ENCODE measurements at regions not wholly inside any gene's neighbourhood (a gene's known extent, or its start where the extent isn't known, plus 50 kb on each side); places are given as distances from the start of the nearest gene placed in this dataset.

DNA sequence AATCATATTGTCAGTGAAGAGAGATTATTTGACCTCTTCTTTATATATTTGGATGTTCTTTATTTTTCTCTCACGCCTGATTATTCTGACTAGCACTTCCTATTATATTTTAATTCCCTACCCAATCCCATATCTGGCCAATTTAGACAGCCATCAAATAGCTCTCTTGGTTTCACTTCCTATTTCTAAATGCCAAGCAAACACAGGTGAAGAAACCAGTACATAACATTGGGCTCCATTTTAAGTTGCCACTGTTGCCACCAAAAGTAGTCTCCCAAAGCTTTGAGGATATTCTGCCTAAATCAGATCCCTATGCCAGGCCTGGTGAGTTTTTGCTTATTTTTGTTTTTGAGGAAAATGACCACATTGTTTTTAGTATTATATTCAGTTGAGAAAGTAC is 547.0 kb downstream of the MBD2 start:
- DNase-seq (ENCODE audit: extremely low read depth, low read depth), result no peak

DNA sequence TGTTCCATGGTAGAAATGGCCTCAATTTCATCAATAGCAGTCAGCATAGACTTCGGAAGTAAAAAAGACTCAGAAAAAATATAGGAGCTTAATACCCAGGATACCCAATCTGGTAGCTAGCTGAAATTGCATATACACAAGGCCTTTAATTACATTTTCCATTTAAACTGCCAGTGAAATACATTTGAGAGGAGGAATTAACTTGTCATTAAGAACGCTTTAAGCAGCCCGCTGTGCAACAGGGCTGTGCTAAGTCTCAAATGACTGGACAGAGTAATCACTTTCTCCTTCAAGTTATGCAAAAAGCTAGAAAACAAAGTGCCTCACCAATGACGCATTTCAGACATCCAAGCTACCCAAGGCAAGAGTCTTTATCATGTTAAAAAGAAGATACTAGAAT is 558.8 kb downstream of the MBD2 start:
- DNase-seq (ENCODE audit: extremely low read depth, low read depth), result no peak

DNA sequence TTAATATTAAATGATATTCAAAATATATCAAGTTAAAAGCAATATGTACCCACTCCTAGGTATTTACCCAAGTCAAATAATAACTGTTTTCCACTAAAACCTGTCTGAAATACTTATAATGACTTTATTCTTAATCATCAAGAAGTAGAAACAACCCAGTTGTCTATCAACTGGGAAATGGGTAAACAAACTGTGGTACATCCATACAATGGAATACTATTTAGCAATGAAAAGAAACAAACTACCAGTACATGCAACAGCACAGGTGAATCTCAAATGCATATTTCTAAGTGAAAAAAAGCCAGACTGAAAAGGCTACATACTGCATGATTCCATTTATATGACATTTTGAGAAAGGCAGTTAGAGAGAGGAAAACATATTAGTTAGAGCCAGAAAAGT is 559.9 kb downstream of the MBD2 start:
- DNase-seq (ENCODE audit: extremely low read depth, low read depth), result no peak

DNA sequence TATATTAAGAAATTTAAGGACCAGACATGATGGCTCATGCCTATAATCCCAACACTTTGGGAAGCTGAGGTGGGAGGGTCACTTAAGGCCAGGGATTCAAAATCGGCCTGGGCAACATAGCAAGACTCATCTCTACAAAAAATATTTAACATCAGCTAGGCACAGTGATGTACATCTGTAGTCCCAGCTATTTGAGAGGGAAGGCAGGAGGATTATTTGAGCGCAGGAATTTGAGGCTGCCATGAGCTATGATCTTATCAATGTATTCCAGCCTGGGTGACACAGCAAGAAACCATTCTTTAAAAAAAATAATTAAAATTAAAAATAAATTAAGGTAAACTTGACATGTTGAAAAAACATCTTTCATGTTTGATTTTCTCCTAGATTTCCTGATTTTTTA is 564.2 kb downstream of the MBD2 start:
- DNase-seq (ENCODE audit: extremely low read depth, low read depth), result no peak

DNA sequence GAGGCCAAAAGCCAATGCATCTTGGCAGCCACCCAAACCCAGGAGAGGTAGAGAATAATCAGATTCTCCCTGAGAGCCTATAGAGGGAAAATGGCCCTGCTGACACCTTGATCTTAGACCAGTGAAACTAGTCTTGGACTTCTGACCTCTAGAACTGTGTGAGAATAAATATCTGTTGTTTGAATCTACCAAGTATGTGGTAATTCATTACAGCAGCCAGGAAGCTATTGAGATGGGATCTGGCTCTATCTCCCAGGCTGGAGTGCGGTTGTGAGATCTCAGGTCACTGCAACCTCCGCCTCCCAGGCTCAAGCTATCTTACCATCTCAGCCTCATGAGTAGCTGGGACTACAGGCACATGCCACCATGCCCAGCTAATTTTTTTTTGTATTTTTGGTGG is 567.2 kb downstream of the MBD2 start:
- DNase-seq (ENCODE audit: extremely low read depth, low read depth), result no peak

DNA sequence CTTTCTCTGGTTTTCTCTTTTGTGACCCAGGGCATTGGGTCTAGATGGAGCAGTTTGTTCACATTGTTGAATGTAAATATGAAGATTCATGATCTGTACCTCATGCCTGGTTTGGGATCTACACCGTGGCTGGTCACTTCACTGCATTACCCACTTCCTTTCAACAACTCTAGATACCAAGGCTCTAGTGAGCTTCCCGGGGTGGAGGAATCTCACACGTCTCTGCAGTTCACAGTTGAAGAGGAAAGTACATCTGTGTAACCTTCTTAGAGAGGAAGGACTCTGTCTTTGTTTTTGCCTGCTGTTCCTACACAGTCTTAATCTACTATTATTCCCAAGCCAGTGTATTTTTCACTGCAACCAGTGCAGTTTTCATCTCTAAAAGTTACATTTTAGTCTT is 574.8 kb downstream of the MBD2 start:
- DNase-seq (ENCODE audit: extremely low read depth, low read depth), result no peak

DNA sequence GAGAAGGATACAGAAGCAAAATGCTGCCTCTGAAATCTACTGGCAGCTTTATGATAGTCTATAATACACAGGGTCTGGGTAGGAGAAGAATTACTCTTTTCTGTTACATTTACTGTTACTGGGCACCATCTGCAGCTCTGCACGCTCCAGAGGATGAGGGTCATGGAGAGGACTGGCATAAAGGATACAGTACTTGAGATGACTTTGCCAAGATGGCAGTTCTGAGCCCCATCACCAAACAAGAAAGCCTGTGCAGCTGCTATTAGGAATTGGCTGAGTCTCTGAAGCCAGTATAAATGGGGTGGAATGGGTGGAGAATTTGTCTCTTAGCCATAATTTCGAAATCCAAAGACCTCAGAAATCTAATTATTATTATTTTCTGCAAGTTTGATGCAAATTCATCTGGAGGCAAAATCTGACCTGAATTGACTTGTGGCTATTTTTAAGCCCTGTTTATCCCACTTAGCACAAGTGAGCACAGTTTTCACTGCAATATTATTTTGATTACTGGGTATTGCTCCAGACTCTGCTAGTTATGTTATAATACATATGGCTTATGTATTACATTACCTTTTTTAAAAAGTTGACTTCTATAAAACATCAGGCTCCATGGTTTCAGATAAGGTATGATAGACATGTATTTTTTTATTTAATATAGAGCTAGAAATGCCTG is 579.5 kb downstream of the MBD2 start:
- DNase-seq (ENCODE audit: extremely low read depth, low read depth), result no peak

DNA sequence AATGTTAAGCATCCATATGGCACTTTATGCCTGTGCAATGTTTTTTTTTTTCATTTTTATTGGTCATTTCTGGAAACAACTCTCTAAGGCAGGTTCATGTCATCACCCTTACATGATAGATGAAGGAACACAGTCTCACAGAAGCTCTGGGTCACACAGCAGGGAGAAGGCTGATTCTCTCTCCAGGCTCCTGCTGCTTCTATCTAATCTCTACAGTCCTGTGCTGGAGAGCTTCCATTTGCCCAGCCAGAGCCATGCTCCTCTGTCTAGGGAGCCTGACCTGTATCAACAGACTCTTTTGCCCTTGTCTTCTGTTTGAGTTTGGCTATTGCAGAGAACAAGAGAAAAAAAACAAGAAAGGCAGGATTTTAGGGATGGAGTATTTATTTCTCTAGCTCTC is 584.8 kb downstream of the MBD2 start:
- DNase-seq (ENCODE audit: extremely low read depth, low read depth), result no peak

DNA sequence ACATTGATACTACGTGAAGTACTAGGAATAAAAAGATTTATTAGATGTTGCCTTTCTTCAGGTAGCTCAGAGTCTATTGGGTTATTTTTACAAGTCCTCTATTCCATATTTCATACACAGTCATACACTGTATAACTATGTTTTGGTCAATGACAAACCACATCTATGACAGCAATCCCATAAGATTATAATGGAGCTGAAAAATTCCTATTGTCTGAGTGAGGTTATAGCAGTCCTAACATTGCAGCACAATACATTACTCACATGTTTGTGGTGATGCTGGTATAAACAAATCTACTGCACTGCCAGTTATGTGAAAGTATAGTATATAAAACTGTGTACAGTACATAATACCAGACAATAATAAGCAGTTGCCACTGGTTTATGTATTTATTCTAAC is 595.1 kb downstream of the MBD2 start:
- DNase-seq (ENCODE audit: extremely low read depth, low read depth), result no peak

DNA sequence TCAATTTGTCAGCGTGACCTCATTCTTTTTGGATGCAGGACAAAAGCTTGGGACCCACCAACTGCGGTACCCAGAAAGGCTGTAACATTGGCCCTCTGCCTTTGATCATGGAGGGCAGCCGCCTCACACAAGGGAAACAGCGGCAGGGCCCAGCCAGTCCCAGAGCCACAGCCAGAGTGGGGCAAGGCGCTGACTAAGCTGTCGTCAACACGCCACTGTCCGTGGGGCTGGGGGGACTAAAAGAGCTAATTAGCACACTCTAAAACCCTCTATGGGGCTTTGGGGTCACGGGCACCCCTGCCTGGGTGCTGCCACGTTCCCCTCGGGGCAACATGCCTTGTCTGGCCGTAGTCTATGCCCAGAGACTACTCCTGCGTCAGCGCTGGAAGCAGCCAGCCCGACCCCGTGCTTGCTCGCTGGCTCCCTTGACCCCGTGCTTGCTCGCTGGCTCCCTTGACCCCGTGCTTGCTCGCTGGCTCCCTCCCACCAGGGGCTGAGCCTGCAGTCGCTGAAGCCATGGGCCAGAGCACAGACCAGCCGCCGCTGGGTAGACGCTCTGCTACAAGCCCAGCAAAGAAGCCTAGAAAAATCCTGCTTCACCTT is 598.4 kb downstream of the MBD2 start:
- no peak for DNase-seq (ENCODE audit: extremely low read depth, low read depth)

DNA sequence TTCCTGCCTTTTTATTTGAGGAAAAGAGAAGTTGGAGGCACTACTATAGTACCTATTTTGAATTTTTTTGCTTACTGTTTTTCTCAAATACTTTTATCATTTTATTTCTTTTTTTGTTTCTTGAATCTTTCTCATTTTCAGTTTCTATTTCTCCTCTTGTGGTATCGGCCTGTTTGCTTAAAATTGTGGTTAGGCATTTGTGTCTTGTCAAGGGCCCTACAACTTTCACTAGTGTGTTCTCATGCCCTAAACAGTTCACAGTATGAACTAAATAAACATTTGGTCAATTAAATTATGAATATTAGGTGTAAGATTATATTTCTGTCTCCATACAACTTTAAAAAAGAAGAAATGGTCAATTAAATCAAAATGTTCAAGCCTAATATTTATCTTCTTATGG is 613.5 kb downstream of the MBD2 start:
- DNase-seq (ENCODE audit: extremely low read depth, low read depth), result no peak

DNA sequence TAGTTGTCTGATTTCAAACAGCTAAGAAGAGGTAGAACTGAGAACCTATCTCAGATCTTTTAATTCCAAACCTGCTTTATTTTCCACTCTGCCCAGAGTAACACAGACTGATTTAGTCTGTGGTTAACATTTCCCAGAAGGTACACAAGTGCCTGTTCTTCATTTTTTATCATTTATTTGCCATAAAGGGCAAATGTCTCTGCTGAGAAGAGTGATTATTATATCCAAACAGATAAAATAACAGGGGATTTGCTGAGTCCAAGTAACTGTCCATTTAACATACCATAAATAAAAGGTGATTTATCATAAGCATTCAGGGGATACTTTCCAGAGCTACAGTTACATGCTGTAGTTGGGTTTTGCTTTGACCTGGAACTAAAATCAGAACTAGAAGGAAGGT is 617.7 kb downstream of the MBD2 start:
- DNase-seq (ENCODE audit: extremely low read depth, low read depth), result no peak

DNA sequence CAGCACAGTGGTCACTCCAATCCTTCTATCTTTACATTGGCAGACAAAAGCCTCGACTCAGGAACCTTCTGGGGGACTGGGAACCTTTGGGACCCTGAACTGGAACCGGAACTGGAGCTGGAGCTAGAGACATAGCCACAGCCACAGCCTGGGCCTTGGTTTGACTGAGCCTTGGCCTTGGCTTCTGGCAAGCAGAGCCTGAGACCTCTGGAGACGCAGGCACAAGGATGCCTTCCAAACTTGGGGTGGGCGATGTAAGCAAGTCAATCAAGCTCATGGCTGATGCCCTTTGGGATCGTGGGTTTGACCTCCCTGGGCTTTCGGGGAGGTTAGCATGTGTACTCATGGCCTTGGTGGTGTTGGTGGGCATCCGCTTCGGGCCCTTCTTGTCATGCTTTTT is 619.3 kb downstream of the MBD2 start:
- no peak for DNase-seq (ENCODE audit: extremely low read depth, low read depth)

DNA sequence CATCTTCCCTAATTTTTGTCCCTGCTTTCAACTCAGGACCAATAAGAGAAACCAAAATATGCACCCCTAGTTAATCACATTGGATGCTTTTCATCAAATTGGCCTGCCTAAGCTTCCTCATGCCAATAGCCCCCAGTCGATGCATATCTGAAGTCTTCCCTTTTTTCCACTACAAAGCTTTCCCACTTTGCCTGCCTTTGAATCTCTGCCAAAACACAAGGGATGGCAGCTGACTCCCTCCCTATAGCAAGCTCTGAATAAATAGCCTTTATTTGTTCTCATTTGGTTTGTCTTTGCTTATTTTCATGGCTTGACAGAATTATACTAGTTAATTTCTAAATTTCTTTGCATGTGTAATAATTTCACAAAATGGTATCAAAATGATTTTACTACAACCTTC is 621.2 kb downstream of the MBD2 start:
- no peak for DNase-seq (ENCODE audit: extremely low read depth, low read depth)

DNA sequence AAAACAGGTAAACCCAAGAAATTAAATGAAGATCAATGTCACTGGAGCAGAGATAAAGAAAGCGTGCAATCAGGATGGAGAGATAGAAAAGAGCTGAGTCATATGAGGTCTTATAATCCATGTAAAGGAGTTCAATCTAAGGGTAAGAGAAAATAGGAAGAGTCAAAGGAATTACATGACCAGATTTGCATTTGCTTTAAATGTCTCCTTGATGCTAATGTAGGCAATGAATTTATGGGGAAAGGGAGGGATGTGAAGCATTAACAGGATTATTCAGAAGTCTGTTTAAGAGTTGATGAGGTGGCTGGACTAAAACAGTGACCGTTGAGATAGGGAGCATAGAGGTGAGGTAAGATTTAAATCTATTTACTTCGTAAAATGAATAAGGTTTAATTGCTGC is 623.1 kb downstream of the MBD2 start:
- DNase-seq (ENCODE audit: extremely low read depth, low read depth), result no peak

DNA sequence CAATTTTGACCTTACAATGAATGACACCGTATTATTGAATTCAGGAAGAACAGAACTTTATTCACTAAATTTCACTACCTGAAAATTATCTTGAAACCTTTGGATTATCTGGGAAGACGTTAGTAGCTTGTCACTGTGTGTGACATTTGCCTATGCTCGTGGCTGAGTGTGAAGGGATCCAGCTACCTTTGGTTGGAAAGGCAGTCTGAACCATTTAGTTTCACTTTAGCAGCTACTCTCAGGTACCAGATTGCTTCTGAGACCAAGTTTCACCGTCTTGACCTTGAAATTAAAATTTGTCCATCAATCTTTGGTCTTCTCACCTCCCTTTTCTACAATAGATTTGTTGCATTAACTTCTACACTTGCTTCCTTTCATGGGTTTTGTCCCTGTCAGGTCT is 637.5 kb downstream of the MBD2 start:
- DNase-seq (ENCODE audit: extremely low read depth, low read depth), result no peak

All from NCI-H460 (cell line).